GM13976 (cell line): ENCODE measurements at regions not wholly inside any gene's neighbourhood (a gene's known extent, or its start where the extent isn't known, plus 50 kb on each side); places are given as distances from the start of the nearest gene placed in this dataset.

Experiments
- DNase-seq: peaks from one replicate; pipeline ENCODE4 v3.0.0; 2012; ENCODE audit warnings: low spot score
- in situ Hi-C: fragments of 300-500 bp; cut with MboI; formaldehyde crosslinking; loops from one replicate; pipeline ENCODE4 v1.12.0; 2022; ENCODE audit warnings: low sequenced_read_pairs, mixed read lengths, inconsistent platforms; ENCODE audit not compliant: unreplicated experiment
- TF ChIP-seq, protein P1 (sequence below): IDR thresholded peaks from 2 replicates; pipeline ENCODE4 v1.5.1; 2012; ENCODE audit warnings: borderline replicate concordance, mild to moderate bottlenecking; ENCODE audit not compliant: insufficient read depth; ENCODE audit errors: extremely low read depth, missing control alignments, control extremely low read depth

DNA sequence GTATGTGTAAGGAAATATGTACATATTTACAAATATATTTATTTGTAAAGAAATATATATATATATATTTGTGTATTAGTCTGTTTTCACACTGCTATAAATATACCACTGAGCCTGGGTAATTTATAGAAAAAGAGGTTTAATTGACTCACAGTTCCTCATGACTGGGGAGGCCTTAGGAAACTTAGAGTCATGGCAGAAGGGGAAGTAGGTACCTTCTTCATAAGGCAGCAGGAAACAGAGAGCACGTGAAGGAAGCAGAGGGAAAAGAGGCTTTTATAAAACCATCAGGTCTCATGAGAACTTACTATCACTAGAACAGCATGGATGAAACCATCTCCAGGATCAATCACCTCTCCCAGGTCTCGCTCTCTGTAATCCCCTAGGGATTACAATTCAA is 644.5 kb upstream of the HS3ST5 start:
- no peak for DNase-seq
- in situ Hi-C loops = no loop called here
- TF ChIP-seq, protein P1, sequence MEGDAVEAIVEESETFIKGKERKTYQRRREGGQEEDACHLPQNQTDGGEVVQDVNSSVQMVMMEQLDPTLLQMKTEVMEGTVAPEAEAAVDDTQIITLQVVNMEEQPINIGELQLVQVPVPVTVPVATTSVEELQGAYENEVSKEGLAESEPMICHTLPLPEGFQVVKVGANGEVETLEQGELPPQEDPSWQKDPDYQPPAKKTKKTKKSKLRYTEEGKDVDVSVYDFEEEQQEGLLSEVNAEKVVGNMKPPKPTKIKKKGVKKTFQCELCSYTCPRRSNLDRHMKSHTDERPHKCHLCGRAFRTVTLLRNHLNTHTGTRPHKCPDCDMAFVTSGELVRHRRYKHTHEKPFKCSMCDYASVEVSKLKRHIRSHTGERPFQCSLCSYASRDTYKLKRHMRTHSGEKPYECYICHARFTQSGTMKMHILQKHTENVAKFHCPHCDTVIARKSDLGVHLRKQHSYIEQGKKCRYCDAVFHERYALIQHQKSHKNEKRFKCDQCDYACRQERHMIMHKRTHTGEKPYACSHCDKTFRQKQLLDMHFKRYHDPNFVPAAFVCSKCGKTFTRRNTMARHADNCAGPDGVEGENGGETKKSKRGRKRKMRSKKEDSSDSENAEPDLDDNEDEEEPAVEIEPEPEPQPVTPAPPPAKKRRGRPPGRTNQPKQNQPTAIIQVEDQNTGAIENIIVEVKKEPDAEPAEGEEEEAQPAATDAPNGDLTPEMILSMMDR = no peak

- in situ Hi-C loops = no loop called here
- TF ChIP-seq, protein P1 = no peak
- DNase-seq = no peak
These were observed 612.5 kb upstream of the HS3ST5 start for GRCh38 chr6:114955363-114955762.

DNA sequence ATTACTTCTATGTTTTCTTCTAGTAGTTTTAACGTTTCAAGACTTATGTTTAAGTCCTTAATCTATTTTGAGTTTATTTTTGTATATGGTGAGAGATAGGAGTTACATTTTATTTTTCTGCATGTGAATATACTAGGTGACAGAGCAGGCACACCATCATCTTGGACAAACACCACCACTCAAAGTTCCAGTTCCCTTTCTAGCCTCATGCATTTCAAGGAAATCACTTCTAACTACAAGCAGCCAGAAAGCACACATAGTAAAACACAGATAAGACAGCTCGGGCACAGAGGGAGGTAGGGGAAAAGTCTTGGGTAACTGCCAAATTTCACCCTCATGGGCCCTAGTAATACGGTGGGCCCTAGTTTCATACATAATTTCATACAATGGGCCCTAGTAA is 609.4 kb upstream of the HS3ST5 start:
- DNase-seq = no peak
- in situ Hi-C loops = no loop called here
- TF ChIP-seq, protein P1 = no peak

DNA sequence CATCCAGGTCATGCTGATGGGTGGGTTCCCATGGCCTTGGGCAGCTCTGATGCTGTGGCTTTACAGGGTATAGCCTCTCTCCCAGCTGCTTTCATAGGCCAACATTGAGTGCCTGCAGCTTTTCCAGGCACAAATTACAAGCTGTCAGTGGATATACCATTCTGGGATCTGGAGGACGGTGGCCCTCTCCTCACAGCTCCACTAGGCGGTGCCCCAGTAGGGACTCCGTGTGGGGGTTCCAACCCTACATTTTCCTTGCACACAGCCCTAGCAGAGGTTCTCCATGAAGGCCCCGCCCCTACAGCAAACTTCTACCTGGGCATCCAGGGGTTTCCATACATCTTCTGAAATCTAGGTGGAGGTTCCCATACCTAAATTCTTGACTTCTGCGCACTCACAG is 602.6 kb upstream of the HS3ST5 start:
- TF ChIP-seq, protein P1 = no peak
- in situ Hi-C loops = no loop called here
- no peak for DNase-seq

GRCh38 chr6:114941078-114941477 is 598.3 kb upstream of the HS3ST5 start:
- TF ChIP-seq, protein P1 = no peak
- in situ Hi-C loops = no loop called here
- DNase-seq = no peak

GRCh38 chr6:114940181-114940580 is 597.4 kb upstream of the HS3ST5 start:
- TF ChIP-seq, protein P1 = no peak
- no peak for DNase-seq
- in situ Hi-C loops = no loop called here

- TF ChIP-seq, protein P1 = no peak
- in situ Hi-C loops = no loop called here
- no peak for DNase-seq
These were observed 596.8 kb upstream of the HS3ST5 start for GRCh38 chr6:114939630-114940029.
